HG02623 (cell line): ENCODE measurements at regions not wholly inside any gene's neighbourhood (a gene's known extent, or its start where the extent isn't known, plus 50 kb on each side); places are given as distances from the start of the nearest gene placed in this dataset.
A peak's percentile ranks its signal among the peaks of the same experiment; 100 is the strongest.

Experiments used
- ATAC-seq: cut with Tn5 transposase; IDR thresholded peaks from one replicate; pipeline ENCODE4 v1.9.1; 2021; ENCODE audit warnings: moderate library complexity; ENCODE audit not compliant: unreplicated experiment

GRCh38 chr1:60988891-60989290 is 93.5 kb upstream of the NFIA start:
- ATAC-seq, result no peak

GRCh38 chr1:60987904-60988303 is 94.5 kb upstream of the NFIA start:
- ATAC-seq, result no peak

GRCh38 chr1:60984062-60984799 is 98.1 kb upstream of the NFIA start:
- no peak for ATAC-seq

GRCh38 chr1:60983701-60984061 is 98.7 kb upstream of the NFIA start:
- ATAC-seq, result no peak

- no peak for ATAC-seq
Observed at GRCh38 chr1:60982539-60982938, 99.8 kb upstream of the NFIA start.

- no peak for ATAC-seq
Observed at GRCh38 chr1:60981357-60981756, 101.0 kb upstream of the NFIA start.

- peak; percentile 66 for ATAC-seq
Observed at GRCh38 chr1:60978421-60979357, 103.7 kb upstream of the NFIA start.

GRCh38 chr1:60977661-60978060 is 104.7 kb upstream of the NFIA start:
- no peak for ATAC-seq

- ATAC-seq, result no peak
Observed at GRCh38 chr1:60974524-60975372, 107.6 kb upstream of the NFIA start.

- ATAC-seq, result no peak
Observed at GRCh38 chr1:60973668-60974067, 108.7 kb upstream of the NFIA start.

- no peak for ATAC-seq
Observed at GRCh38 chr1:60972841-60973364, 109.5 kb upstream of the NFIA start.

- no peak for ATAC-seq
Observed at GRCh38 chr1:60971330-60971729, 111.0 kb upstream of the NFIA start.

- no peak for ATAC-seq
Observed at GRCh38 chr1:60969971-60970509, 112.3 kb upstream of the NFIA start.

GRCh38 chr1:60965280-60965854 is 117.0 kb upstream of the NFIA start:
- ATAC-seq, result no peak

GRCh38 chr1:60963167-60963940 is 119.0 kb upstream of the NFIA start:
- ATAC-seq, result no peak

GRCh38 chr1:60960891-60961461 is 121.4 kb upstream of the NFIA start:
- no peak for ATAC-seq

GRCh38 chr1:60959701-60960100 is 122.7 kb upstream of the NFIA start:
- ATAC-seq, result no peak

GRCh38 chr1:60958001-60958400 is 124.4 kb upstream of the NFIA start:
- ATAC-seq, result no peak

GRCh38 chr1:60956520-60956919 is 125.8 kb upstream of the NFIA start:
- no peak for ATAC-seq
